Naive thymus-derived CD4-positive, alpha-beta T cell (primary cell): ENCODE measurements at regions not wholly inside any gene's neighbourhood (a gene's known extent, or its start where the extent isn't known, plus 50 kb on each side); places are given as distances from the start of the nearest gene placed in this dataset.

Experiments
- ATAC-seq: fragments of 150-1000 bp; cut with Tn5 transposase; 2 replicates; pipeline ENCODE4 v1.10.0; 2021; ENCODE audit warnings: mild to moderate bottlenecking, moderate library complexity
- CTCF ChIA-PET: fragments of 350-600 bp; sonication (Branson Sonifier 250); formaldehyde crosslinking; loops from one replicate; lab custom pipeline; 2021; ENCODE audit warnings: antibody characterized with exemption; lab: Charles Lee
- POLR2A ChIA-PET: fragments of 350-600 bp; sonication (Branson Sonifier 250); formaldehyde crosslinking; loops from one replicate; lab custom pipeline; 2021; ENCODE audit warnings: antibody characterized with exemption, inconsistent platforms; lab: Charles Lee
- DNase-seq, 9 donors: peaks; one replicate each; pipeline versions ENCODE4 v3.0.0 to v3.0.0-alpha.2; 2020 to 2022; ENCODE audit warnings: mixed read lengths in 1 of 9
- H3K27ac ChIP-seq: one replicate; pipeline ENCODE4 v1.7.0; 2013; ENCODE audit warnings: mild to moderate bottlenecking, low read depth, low read length, moderate library complexity
- H3K27me3 ChIP-seq, 2 donors: one replicate each; pipeline ENCODE4 v1.7.0; 2013; ENCODE audit warnings: low read length in 2 of 2, mild to moderate bottlenecking in 2 of 2, moderate library complexity in 2 of 2; ENCODE audit not compliant: control insufficient read depth in 2 of 2, insufficient read depth in 2 of 2
- H3K36me3 ChIP-seq, 3 experiments: 1 replicate in 2 of 3; 2 replicates in 1 of 3; pipeline ENCODE4 v1.7.0; 2013; ENCODE audit warnings: low read length in 3 of 3, mild to moderate bottlenecking in 3 of 3, moderate library complexity in 1 of 3; ENCODE audit not compliant: insufficient read depth in 3 of 3, control insufficient read depth in 2 of 3
- H3K4me1 ChIP-seq, 2 donors: one replicate each; pipeline ENCODE4 v1.7.0; 2013; ENCODE audit warnings: low read length in 2 of 2, mild to moderate bottlenecking in 2 of 2, moderate library complexity in 1 of 2; ENCODE audit not compliant: control insufficient read depth in 2 of 2, insufficient read depth in 2 of 2
- H3K4me3 ChIP-seq: 2 replicates; pipeline ENCODE4 v1.7.0; 2013; ENCODE audit warnings: mild to moderate bottlenecking, low read length
- H3K9me3 ChIP-seq, 3 experiments: 1 replicate in 2 of 3; 2 replicates in 1 of 3; pipeline ENCODE4 v1.7.0; 2013; ENCODE audit warnings: low read length in 3 of 3; ENCODE audit not compliant: control insufficient read depth in 2 of 3
- H3K27ac Mint-ChIP-seq, 9 donors: one replicate each; pipeline ENCODE4 v1.8.0; 2020 to 2022; ENCODE audit warnings: mixed read lengths in 9 of 9, mild to moderate bottlenecking in 8 of 9, moderate library complexity in 5 of 9, inconsistent platforms in 2 of 9
- H3K27me3 Mint-ChIP-seq, 5 donors: one replicate each; pipeline ENCODE4 v1.8.0; 2021 to 2022; ENCODE audit warnings: mixed read lengths in 5 of 5, mild to moderate bottlenecking in 1 of 5
- H3K36me3 Mint-ChIP-seq, 5 donors: one replicate each; pipeline ENCODE4 v1.8.0; 2020 to 2022; ENCODE audit warnings: mixed read lengths in 5 of 5, mild to moderate bottlenecking in 3 of 5, inconsistent platforms in 1 of 5
- H3K4me1 Mint-ChIP-seq, 7 donors: one replicate each; pipeline ENCODE4 v1.8.0; 2020 to 2022; ENCODE audit warnings: mixed read lengths in 7 of 7, mild to moderate bottlenecking in 3 of 7, inconsistent platforms in 1 of 7
- H3K4me3 Mint-ChIP-seq, 10 donors: one replicate each; pipeline ENCODE4 v1.8.0; 2020 to 2022; ENCODE audit warnings: mild to moderate bottlenecking in 10 of 10, mixed read lengths in 10 of 10, moderate library complexity in 6 of 10, inconsistent platforms in 2 of 10
- H3K9me3 Mint-ChIP-seq, 11 donors: one replicate each; pipeline ENCODE4 v1.8.0; 2020 to 2022; ENCODE audit warnings: mixed read lengths in 11 of 11, mild to moderate bottlenecking in 4 of 11, inconsistent platforms in 1 of 11, moderate library complexity in 1 of 11
- intact Hi-C, 2 donors: fragments of 100-400 bp; cut with micrococcal nuclease; formaldehyde crosslinking; loops; one replicate each; pipeline ENCODE4 v1.15.1; 2023

DNA sequence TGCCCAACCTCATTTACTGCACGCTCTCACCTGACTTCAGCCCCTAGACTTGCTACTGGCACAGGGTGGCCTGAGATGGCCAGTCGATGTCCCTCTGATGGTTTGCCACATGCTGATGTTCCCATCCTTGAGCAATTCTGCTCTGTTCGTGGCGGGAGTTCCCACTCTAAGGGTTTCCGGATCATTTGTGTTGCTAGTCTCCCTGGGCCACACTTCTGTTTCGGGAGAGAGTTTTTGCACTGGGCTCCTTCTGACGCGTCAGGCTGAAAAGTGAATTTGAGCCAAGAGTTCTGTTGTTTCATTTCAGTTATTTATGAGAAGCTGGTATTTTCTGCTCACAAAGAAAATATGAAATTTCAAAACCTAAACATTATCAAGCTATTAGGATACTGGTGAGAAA lies 597.7 kb downstream of the BNC2 start:
- Histone ChIP-seq H3K36me3 (no peaks in the 10 kb centered on the region), H3K4me1 (no peaks in the 10 kb centered on the region), H3K27ac (no peak overlapping the region), H3K27me3 (no peaks in the 10 kb centered on the region), H3K4me3 (no peak overlapping the region), H3K9me3 (no peaks in the 10 kb centered on the region)
- H3K9me3 Mint-ChIP-seq: peaks cover 0 to 8% (median 0%) of the 10 kb centered on the region in 11 donors
- no peak for ATAC-seq
- ChIA-PET CTCF (no interaction called here), POLR2A (no interaction called here)
- H3K27ac Mint-ChIP-seq: no peak overlapping the region
- H3K4me3 Mint-ChIP-seq: no peak overlapping the region
- no peaks in the 10 kb centered on the region for H3K36me3 Mint-ChIP-seq
- no peaks in the 10 kb centered on the region for H3K4me1 Mint-ChIP-seq
- intact Hi-C loops: loop anchor here in 1 of 2 donors (10.0 kb wide), 1 partner anchor 62 kb away; no protein-coding TSS in a partner anchor
- H3K27me3 Mint-ChIP-seq: no peaks in the 10 kb centered on the region
- DNase-seq: no peak

- Mint-ChIP-seq H3K36me3 (no peaks in the 10 kb centered on the region), H3K27ac (no peak overlapping the region), H3K9me3 (peaks cover 0 to 4% (median 0%) of the 10 kb centered on the region in 11 donors), H3K4me3 (no peak overlapping the region), H3K27me3 (no peaks in the 10 kb centered on the region), H3K4me1 (no peaks in the 10 kb centered on the region)
- Histone ChIP-seq H3K36me3 (no peaks in the 10 kb centered on the region), H3K4me3 (no peak overlapping the region), H3K27ac (no peak overlapping the region), H3K4me1 (no peaks in the 10 kb centered on the region), H3K27me3 (no peaks in the 10 kb centered on the region), H3K9me3 (no peaks in the 10 kb centered on the region)
- intact Hi-C loops: loop anchor here in 1 of 2 donors (10.0 kb wide), 1 partner anchor 59 kb away; no protein-coding TSS in a partner anchor
- ATAC-seq (no peak), DNase-seq (no peak)
- ChIA-PET POLR2A (no interaction called here), CTCF (no interaction called here)
Observed at GRCh38 chr9:16275795-16276624, 594.5 kb downstream of the BNC2 start.

GRCh38 chr9:16276866-16277265 lies 593.6 kb downstream of the BNC2 start:
- H3K36me3 Mint-ChIP-seq: no peaks in the 10 kb centered on the region
- Histone ChIP-seq H3K36me3 (no peaks in the 10 kb centered on the region), H3K4me1 (no peaks in the 10 kb centered on the region), H3K4me3 (no peak overlapping the region), H3K27me3 (no peaks in the 10 kb centered on the region), H3K27ac (no peak overlapping the region), H3K9me3 (no peaks in the 10 kb centered on the region)
- H3K4me1 Mint-ChIP-seq: no peaks in the 10 kb centered on the region
- DNase-seq (no peak), ATAC-seq (no peak)
- POLR2A ChIA-PET: no interaction called here
- H3K9me3 Mint-ChIP-seq: peaks cover 0 to 5% (median 0%) of the 10 kb centered on the region in 11 donors
- no peak overlapping the region for H3K27ac Mint-ChIP-seq
- H3K27me3 Mint-ChIP-seq: no peaks in the 10 kb centered on the region
- no peak overlapping the region for H3K4me3 Mint-ChIP-seq
- intact Hi-C loops: loop anchor here in 1 of 2 donors (10.0 kb wide), 1 partner anchor 58 kb away; no protein-coding TSS in a partner anchor
- CTCF ChIA-PET: no interaction called here

DNA sequence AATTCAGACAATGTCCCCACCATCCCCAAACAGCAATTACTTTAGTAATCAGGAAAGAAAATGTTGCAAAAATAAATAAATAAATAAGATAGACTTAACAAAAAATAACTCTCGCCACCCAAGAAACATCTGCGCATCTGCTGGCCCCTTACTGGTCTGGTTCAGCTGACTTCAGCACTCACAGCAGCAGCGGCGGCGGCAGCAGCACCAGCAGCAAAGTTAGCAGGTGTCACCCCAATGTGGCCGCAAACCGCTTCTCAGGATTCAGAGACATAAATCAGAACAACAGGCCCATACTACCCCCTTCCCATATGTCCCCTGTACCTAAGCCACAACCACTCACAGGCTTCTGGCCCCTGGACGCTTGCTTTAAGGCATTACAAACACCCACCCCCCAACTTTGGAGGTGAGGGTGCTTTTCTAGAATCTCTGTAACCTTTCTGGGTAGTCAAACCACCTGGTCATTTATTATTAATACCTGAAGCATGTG lies 593.0 kb downstream of the BNC2 start:
- Histone ChIP-seq H3K9me3 (no peaks in the 10 kb centered on the region), H3K27ac (no peak overlapping the region), H3K4me1 (no peaks in the 10 kb centered on the region), H3K27me3 (no peaks in the 10 kb centered on the region), H3K4me3 (no peak overlapping the region), H3K36me3 (no peaks in the 10 kb centered on the region)
- ChIA-PET CTCF (no interaction called here), POLR2A (no interaction called here)
- Mint-ChIP-seq H3K27ac (no peak overlapping the region), H3K4me1 (no peaks in the 10 kb centered on the region), H3K4me3 (no peak overlapping the region), H3K36me3 (no peaks in the 10 kb centered on the region), H3K27me3 (no peaks in the 10 kb centered on the region), H3K9me3 (peaks cover 0 to 5% (median 0%) of the 10 kb centered on the region in 11 donors)
- intact Hi-C loops: loop anchor here in 1 of 2 donors (10.0 kb wide), 1 partner anchor 57 kb away; no protein-coding TSS in a partner anchor
- DNase-seq: no peak
- ATAC-seq: no peak

GRCh38 chr9:16278326-16278999 lies 592.0 kb downstream of the BNC2 start:
- H3K9me3 ChIP-seq: peaks cover 0 to 3% (median 0%) of the 10 kb centered on the region in 3 experiments
- Mint-ChIP-seq H3K27me3 (no peaks in the 10 kb centered on the region), H3K4me3 (no peak overlapping the region), H3K4me1 (no peaks in the 10 kb centered on the region), H3K9me3 (peaks cover 0 to 5% (median 0%) of the 10 kb centered on the region in 11 donors), H3K27ac (no peak overlapping the region), H3K36me3 (no peaks in the 10 kb centered on the region)
- no peak overlapping the region for H3K27ac ChIP-seq
- H3K27me3 ChIP-seq: no peaks in the 10 kb centered on the region
- intact Hi-C loops: loop anchor here in 1 of 2 donors (10.0 kb wide), 1 partner anchor 56 kb away; no protein-coding TSS in a partner anchor
- H3K4me1 ChIP-seq: no peaks in the 10 kb centered on the region
- ChIA-PET POLR2A (interaction anchor here (0.6 kb wide), 1 partner anchor 46 kb away, joined by 6 read pairs; no protein-coding TSS in a partner anchor), CTCF (no interaction called here)
- H3K36me3 ChIP-seq: no peaks in the 10 kb centered on the region
- no peak overlapping the region for H3K4me3 ChIP-seq
- ATAC-seq (no peak), DNase-seq (no peak)

- H3K27me3 Mint-ChIP-seq: peaks cover 0 to 6% (median 4%) of the 10 kb centered on the region in 5 donors
- POLR2A ChIA-PET: no interaction called here
- CTCF ChIA-PET: no interaction called here
Observed at GRCh38 chr9:16281707-16282106, 588.8 kb downstream of the BNC2 start.

More at GRCh38 chr9:16281707-16282106, 588.8 kb downstream of the BNC2 start:
- Histone ChIP-seq H3K36me3 (no peaks in the 10 kb centered on the region), H3K27ac (no peak overlapping the region), H3K27me3 (no peaks in the 10 kb centered on the region), H3K4me1 (no peaks in the 10 kb centered on the region), H3K4me3 (no peak overlapping the region), H3K9me3 (peaks cover 0 to 4% (median 0%) of the 10 kb centered on the region in 3 experiments)
- Mint-ChIP-seq H3K9me3 (peaks cover 0 to 11% (median 4%) of the 10 kb centered on the region in 11 donors), H3K27ac (no peak overlapping the region), H3K36me3 (no peaks in the 10 kb centered on the region), H3K4me3 (no peak overlapping the region), H3K4me1 (no peaks in the 10 kb centered on the region)
- no peak for DNase-seq
- intact Hi-C loops: no loop called here
- ATAC-seq: no peak
